NCI-H446 (cell line): ENCODE measurements at regions not wholly inside any gene's neighbourhood (a gene's known extent, or its start where the extent isn't known, plus 50 kb on each side); places are given as distances from the start of the nearest gene placed in this dataset.
"Not testable (repeated sequence)": the region's sequence is repeated elsewhere in the genome, so short reads cannot be mapped to it uniquely, and the experiment has no call there.

ENCODE experiments used
- DNase-seq, 2 experiments: peaks; one replicate each; lab custom pipeline; 2025; lab: John Stamatoyannopoulos, UW

DNA sequence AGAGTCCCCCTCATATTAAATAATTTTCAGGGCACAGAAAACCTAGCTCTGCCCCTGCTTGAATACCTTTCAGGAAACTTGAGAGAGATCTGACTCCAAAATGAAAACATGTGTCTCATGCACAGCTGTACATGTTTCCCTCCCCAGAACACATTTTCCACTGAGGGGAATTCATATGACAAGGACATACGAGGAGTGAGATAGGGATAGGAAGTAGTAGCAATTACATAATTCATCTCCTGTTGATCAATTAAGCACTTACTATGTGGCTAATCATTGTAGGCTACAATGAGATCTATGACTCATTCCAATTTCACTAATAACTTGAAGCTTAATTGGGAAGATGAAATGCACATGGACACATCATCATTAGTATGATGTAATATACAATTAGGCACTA lies 302.1 kb downstream of the PCDH11X start:
- not testable (repeated sequence) for DNase-seq

DNA sequence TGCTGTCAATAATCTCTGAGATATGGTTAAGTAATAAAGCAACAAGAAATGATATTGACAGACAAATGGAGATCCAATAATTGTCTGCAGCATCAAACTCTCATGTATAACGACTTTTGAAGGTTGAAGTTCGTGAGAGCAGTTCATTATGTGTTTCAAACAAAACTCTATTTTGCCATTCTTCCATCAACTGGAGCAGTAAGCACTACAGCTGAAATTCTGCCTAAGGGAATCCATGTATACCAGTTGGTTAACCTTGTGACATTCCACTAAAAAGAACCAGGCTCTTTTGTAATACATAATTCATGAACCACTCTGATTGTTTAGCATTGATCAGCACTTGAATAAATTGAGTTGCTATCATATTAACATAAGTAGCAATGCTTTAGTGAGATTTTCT lies 311.6 kb downstream of the PCDH11X start:
- not testable (repeated sequence) for DNase-seq

GRCh38 chrX:92098136-92098535 lies 319.0 kb downstream of the PCDH11X start:
- not testable (repeated sequence) for DNase-seq

- DNase-seq: not testable (repeated sequence)
These were observed 320.9 kb downstream of the PCDH11X start for GRCh38 chrX:92100095-92100494.

DNA sequence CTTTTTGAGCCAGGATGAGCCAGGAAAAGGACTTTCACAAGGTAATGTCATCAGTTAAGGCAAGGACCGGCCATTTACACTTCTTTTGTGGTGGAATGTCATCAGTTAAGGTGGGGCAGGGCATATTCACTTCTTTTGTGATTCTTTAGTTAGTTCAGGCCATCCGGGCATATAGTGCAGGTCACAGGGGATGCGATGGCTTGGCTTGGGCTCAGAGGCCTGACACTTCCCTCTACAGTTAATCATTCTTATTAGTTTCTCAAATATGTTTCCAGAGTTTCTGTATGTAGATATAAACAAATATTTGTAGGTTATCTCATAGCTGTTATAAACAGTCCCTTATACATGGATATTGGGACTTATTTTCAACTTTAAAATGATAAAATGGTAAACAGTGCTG lies 326.5 kb downstream of the PCDH11X start:
- not testable (repeated sequence) for DNase-seq

DNA sequence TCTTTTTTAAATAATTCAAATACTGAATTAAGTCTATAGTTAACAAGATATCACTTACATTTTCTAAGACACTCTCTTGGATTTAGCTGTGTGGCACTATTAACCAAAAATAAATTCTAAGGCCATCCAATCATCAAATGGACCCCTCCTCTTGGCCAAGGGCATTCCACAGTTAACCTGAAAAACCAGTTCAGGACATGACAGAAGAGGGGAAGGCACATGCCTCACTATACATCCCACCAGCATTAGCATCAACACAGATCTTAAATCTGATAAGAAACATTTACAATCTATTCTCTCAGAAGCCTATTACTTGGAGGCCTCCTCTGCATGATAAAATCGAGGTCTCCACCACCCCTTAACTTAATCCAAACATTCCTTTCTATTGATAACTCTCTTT lies 327.5 kb downstream of the PCDH11X start:
- DNase-seq: not testable (repeated sequence)

- DNase-seq: not testable (repeated sequence)
These were observed 331.3 kb downstream of the PCDH11X start for GRCh38 chrX:92110410-92110911.

GRCh38 chrX:92117701-92118100 lies 338.5 kb downstream of the PCDH11X start:
- not testable (repeated sequence) for DNase-seq

DNA sequence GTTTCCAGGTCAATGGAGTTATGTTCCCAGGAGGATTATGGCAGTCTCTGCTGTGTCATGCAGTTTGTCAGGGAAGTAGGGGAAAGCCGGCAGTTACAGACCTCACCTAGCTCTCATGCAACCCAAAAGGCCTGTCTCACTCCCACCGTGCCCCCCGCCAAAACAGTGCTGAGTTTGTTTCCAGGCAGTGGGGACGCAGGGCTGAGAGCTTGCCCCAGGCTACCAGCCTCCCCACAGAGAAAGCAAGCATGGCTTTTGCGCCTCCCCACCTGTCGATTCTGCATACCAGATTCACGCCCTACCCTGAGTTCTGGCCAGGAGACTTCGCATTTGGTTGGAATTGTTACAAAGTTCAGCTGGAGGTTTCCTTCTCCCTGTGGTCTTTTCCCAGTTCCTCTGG lies 383.9 kb downstream of the PCDH11X start:
- not testable (repeated sequence) for DNase-seq

GRCh38 chrX:92209936-92210335 lies 430.8 kb downstream of the PCDH11X start:
- no peak for DNase-seq

GRCh38 chrX:92213786-92214185 lies 434.6 kb downstream of the PCDH11X start:
- peak in 1 of 2 experiments; percentile 0 for DNase-seq

DNA sequence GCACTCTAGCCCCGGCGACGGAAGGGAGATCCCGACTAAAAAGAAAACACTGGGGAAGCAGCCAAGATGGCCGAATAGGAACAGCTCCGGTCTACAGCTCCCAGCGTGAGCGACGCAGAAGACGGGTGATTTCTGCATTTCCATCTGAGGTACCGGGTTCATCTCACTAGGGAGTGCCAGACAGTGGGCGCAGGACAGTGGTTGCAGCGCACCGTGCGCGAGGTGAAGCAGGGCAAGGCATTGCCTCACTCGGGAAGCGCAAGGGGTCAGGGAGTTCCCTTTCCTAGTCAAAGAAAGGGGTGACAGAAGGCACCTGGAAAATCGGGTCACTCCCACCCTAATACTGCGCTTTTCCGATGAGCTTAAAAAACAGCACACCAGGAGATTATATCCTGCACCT lies 435.8 kb downstream of the PCDH11X start:
- not testable (repeated sequence) for DNase-seq

GRCh38 chrX:92224406-92224805 lies 445.2 kb downstream of the PCDH11X start:
- DNase-seq: no peak

DNA sequence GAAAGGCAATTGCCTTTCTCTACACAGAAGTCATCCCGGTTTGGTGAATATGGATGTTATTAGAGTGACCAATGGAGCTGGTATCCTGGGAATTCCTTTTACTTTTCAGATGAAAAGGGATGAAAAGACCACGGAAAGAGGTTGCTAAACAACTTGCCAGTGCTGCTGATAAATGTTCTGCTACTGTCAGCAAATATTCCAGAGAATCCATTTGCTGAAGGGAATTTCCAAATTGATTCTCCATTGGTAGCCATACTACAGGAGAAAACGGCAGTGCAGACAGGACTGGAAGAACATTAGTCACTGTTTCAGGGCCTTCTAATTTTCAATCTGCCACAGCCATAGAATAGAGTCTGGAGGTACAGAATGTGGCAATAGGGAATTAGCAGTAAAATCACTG lies 451.5 kb downstream of the PCDH11X start:
- no peak for DNase-seq

DNA sequence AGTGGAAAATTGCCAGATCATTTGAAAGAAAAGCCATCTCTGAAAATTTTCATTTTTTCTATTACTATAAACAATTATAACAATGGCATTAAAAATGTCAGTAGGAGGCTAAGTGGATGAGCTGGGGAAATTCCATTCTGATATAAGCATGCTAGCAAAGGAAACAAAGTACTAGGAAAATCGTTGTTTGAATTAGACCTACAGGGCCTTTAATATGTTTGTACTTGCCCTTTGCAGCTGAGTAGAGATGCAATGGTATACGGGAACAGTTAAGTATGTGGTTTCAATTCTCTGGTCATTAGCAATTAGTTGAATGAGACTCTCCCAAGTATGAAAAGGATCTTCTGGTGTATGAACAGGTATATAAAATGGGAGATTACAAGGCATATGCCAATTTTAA lies 452.2 kb downstream of the PCDH11X start:
- no peak for DNase-seq

DNA sequence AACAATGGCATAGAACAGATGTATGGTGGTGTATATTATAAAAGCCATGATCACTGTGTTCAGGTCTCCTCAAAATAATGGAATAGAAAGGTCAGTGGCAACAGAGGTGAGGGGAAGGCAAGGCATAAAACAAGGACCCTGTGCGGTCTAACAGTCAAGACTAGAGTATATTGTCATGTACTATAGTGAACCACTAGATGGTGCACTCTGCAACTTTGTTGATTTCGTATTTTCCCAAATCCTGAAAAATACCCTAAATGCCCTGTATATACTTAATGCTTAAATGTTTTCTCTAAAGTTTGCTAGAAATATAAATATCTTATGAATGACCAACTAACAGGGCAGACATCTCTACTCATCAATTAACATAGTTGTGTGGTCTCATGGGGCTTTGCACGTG lies 453.0 kb downstream of the PCDH11X start:
- DNase-seq: peak in 1 of 2 experiments; percentile 2

- no peak for DNase-seq
These were observed 462.1 kb downstream of the PCDH11X start for GRCh38 chrX:92241249-92241648.

- DNase-seq: no peak
These were observed 467.9 kb downstream of the PCDH11X start for GRCh38 chrX:92247076-92247475.

- DNase-seq: no peak
These were observed 469.9 kb downstream of the PCDH11X start for GRCh38 chrX:92249125-92249524.

DNA sequence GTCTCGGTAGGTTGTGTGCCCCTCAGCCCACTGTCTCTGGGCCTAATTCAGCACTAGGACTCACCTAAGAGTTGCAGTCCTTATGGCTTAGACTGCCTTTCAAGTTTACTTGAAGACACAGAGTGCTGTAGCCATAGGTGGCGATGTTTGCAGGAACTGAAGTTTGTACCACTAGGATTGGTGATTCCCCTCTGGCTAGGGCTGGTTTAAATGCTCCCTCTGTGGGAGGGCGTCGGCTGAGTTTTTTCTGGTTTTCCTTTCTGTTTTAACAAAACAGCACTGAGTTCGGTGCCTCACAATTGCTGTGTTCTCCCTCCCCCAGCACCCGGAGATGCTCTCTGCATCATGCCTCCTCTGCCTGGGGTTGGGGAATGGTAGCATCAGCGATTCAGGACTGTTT lies 480.9 kb downstream of the PCDH11X start:
- DNase-seq: no peak

GRCh38 chrX:92270936-92271855 lies 492.0 kb downstream of the PCDH11X start:
- DNase-seq: no peak

- DNase-seq: not testable (repeated sequence)
These were observed 499.4 kb downstream of the PCDH11X start for GRCh38 chrX:92278556-92278955.

DNA sequence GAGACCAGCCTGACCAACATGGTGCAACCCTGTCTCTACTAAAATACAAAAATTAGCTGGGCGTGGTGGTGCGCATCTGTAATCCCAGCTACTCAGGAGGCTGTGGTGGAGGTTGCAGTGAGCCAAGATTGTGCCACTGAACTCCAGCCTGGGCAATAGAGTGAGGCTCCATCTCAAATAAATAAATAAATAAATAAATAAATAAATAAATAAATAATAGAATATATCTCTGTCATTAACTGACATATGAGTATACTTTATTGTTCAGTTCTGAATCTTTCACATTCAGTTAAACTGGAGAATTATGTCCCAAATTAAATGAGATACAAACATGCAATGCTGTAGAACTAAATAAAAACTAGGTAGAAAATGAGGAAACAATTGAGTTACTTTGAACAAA lies 501.2 kb downstream of the PCDH11X start:
- DNase-seq: not testable (repeated sequence)
